ENCODE measurements at regions not wholly inside any gene's neighbourhood (a gene's known extent, or its start where the extent isn't known, plus 50 kb on each side); places are given as distances from the start of the nearest gene placed in this dataset.

GRCh38 chr13:72648513-72649065, 78.8 kb downstream of the MZT1 start:
- no peak for TF ChIP-seq CTCF (IDR thresholded peaks at IDR 0.05; ENCODE audit: unreplicated experiment)
- Mint-ChIP-seq H3K27me3 (ENCODE audit: low read depth) (no peaks in the 10 kb centered on the region), H3K4me3 (no peak overlapping the region), H3K27ac (no peak overlapping the region), H3K36me3 (no peaks in the 10 kb centered on the region), H3K9me3 (no peaks in the 10 kb centered on the region), H3K4me1 (peaks cover 40% of the 10 kb centered on the region)
- DNase-seq (ENCODE audit: low spot score in 2 of 2, unreplicated experiment in 2 of 2): no peak

GRCh38 chr13:72647422-72647821, 80.0 kb downstream of the MZT1 start:
- no peaks in the 10 kb centered on the region for H3K27me3 Mint-ChIP-seq (ENCODE audit: low read depth)
- no peak for TF ChIP-seq CTCF (IDR thresholded peaks at IDR 0.05; ENCODE audit: unreplicated experiment)
- H3K4me3 Mint-ChIP-seq: no peak overlapping the region
- no peak overlapping the region for H3K27ac Mint-ChIP-seq
- no peaks in the 10 kb centered on the region for H3K9me3 Mint-ChIP-seq
- H3K4me1 Mint-ChIP-seq: peaks cover 37% of the 10 kb centered on the region
- no peaks in the 10 kb centered on the region for H3K36me3 Mint-ChIP-seq
- DNase-seq (ENCODE audit: low spot score in 2 of 2, unreplicated experiment in 2 of 2): no peak

- no peaks in the 10 kb centered on the region for H3K36me3 Mint-ChIP-seq
- no peak for TF ChIP-seq CTCF (IDR thresholded peaks at IDR 0.05; ENCODE audit: unreplicated experiment)
- no peaks in the 10 kb centered on the region for H3K27me3 Mint-ChIP-seq (ENCODE audit: low read depth)
Measured at GRCh38 chr13:72645521-72645920, 81.9 kb downstream of the MZT1 start.

GRCh38 chr13:72643311-72643989, 84.0 kb downstream of the MZT1 start:
- peaks cover 11% of the 10 kb centered on the region for H3K4me1 Mint-ChIP-seq
- DNase-seq (ENCODE audit: low spot score in 2 of 2, unreplicated experiment in 2 of 2): no peak

More at GRCh38 chr13:72645521-72645920, 81.9 kb downstream of the MZT1 start:
- no peak overlapping the region for H3K27ac Mint-ChIP-seq
- H3K4me1 Mint-ChIP-seq: peaks cover 31% of the 10 kb centered on the region
- no peak for DNase-seq (ENCODE audit: low spot score in 2 of 2, unreplicated experiment in 2 of 2)
- H3K9me3 Mint-ChIP-seq: no peaks in the 10 kb centered on the region
- H3K4me3 Mint-ChIP-seq: no peak overlapping the region

GRCh38 chr13:72639377-72639776, 88.1 kb downstream of the MZT1 start:
- Mint-ChIP-seq H3K27me3 (ENCODE audit: low read depth) (no peaks in the 10 kb centered on the region), H3K9me3 (no peaks in the 10 kb centered on the region), H3K27ac (no peak overlapping the region), H3K4me3 (no peak overlapping the region), H3K4me1 (peaks cover 5% of the 10 kb centered on the region), H3K36me3 (no peaks in the 10 kb centered on the region)
- DNase-seq (ENCODE audit: low spot score in 2 of 2, unreplicated experiment in 2 of 2): no peak
- TF ChIP-seq CTCF (IDR thresholded peaks at IDR 0.05; ENCODE audit: unreplicated experiment): no peak

More at GRCh38 chr13:72643311-72643989, 84.0 kb downstream of the MZT1 start:
- H3K4me3 Mint-ChIP-seq: no peak overlapping the region
- no peaks in the 10 kb centered on the region for H3K36me3 Mint-ChIP-seq
- peak; percentile 66 for TF ChIP-seq CTCF (IDR thresholded peaks at IDR 0.05; ENCODE audit: unreplicated experiment)
- no peak overlapping the region for H3K27ac Mint-ChIP-seq
- no peaks in the 10 kb centered on the region for H3K27me3 Mint-ChIP-seq (ENCODE audit: low read depth)
- H3K9me3 Mint-ChIP-seq: no peaks in the 10 kb centered on the region

Data from mesothelial cell of epicardium (in vitro differentiated cells).